GM12878 (cell line): ENCODE measurements at regions not wholly inside any gene's neighbourhood (a gene's known extent, or its start where the extent isn't known, plus 50 kb on each side); places are given as distances from the start of the nearest gene placed in this dataset.

Source experiments
- ATAC-seq: fragments of 200-7000 bp; cut with Tn5 transposase; 3 replicates; pipeline ENCODE4 v1.9.1; 2020; ENCODE audit warnings: mild to moderate bottlenecking, moderate library complexity
- BruUV-seq: library from RNA; stranded (reverse); fragments of 400-500 nt; replicated peaks from 2 replicates; lab custom pipeline; 2021; lab: Mats Ljungman, UMichigan
- CTCF ChIA-PET: fragments of 300-600 bp; sonication (Branson Sonifier 250); formaldehyde crosslinking; extraction: SDS; loops from one replicate; lab custom pipeline; 2021; ENCODE audit warnings: inconsistent platforms; lab: Yijun Ruan, JAX
- POLR2A ChIA-PET: fragments of 350-600 bp; formaldehyde crosslinking; extraction: SDS; loops from one replicate; lab custom pipeline; 2021; ENCODE audit warnings: inconsistent platforms; lab: Charles Lee
- RAD21 ChIA-PET: fragments of 300-600 bp; sonication (Branson Sonifier 250); formaldehyde crosslinking; loops from one replicate; lab custom pipeline; 2023; ENCODE audit warnings: antibody characterized with exemption; ENCODE audit not compliant: unreplicated experiment; lab: Charles Lee
- SMC1A ChIA-PET: fragments of 300-600 bp; sonication (Branson Sonifier 250); formaldehyde crosslinking; loops from one replicate; lab custom pipeline; 2023; ENCODE audit not compliant: unreplicated experiment, uncharacterized antibody; lab: Charles Lee
- DNase-seq: peaks from one replicate; pipeline ENCODE4 v3.0.0-alpha.2; 2011; ENCODE audit warnings: low read depth, low spot score
- FAIRE-seq: peaks from 3 replicates; lab custom pipeline; 2011; peaks lifted over from hg19 to GRCh38; lab: Jason Lieb, UNC
- H2AFZ ChIP-seq: 2 replicates; pipeline ENCODE4 v1.6.0; 2011; ENCODE audit warnings: low read depth, low read length, control low read depth; ENCODE audit not compliant: control insufficient read depth
- H3K27ac ChIP-seq: 2 replicates; pipeline ENCODE4 v1.5.1; 2011; ENCODE audit warnings: control low read depth; ENCODE audit not compliant: control insufficient read depth, insufficient read depth
- H3K27me3 ChIP-seq, 2 experiments: replicated peaks in 1 of 2; 2 replicates each; pipeline versions ENCODE4 v1.6.0 to v1.6.1; 2011; ENCODE audit warnings: low read length in 1 of 2; ENCODE audit not compliant: control insufficient read depth in 2 of 2, insufficient read depth in 2 of 2
- H3K36me3 ChIP-seq, 2 experiments: 2 replicates each; pipeline ENCODE4 v1.5.1; 2011; ENCODE audit warnings: low read length in 1 of 2; ENCODE audit not compliant: control insufficient read depth in 2 of 2, insufficient read depth in 2 of 2
- H3K4me1 ChIP-seq: 2 replicates; pipeline ENCODE4 v1.6.1; 2011; ENCODE audit warnings: mild to moderate bottlenecking, low read length, moderate library complexity, mixed read lengths; ENCODE audit not compliant: control insufficient read depth, insufficient read depth
- H3K4me2 ChIP-seq: 2 replicates; pipeline ENCODE4 v1.6.0; 2011; ENCODE audit warnings: control low read depth; ENCODE audit not compliant: control insufficient read depth, insufficient read depth
- H3K4me3 ChIP-seq: fragments of 200-600 bp; sonication (generic); 2 replicates; pipeline ENCODE4 v1.5.1; 2016
- H3K79me2 ChIP-seq: 2 replicates; pipeline ENCODE4 v1.6.0; 2011; ENCODE audit warnings: low read length; ENCODE audit not compliant: control insufficient read depth, insufficient read depth
- H3K9ac ChIP-seq: 2 replicates; pipeline ENCODE4 v1.8.0; 2011; ENCODE audit warnings: low read length, control low read depth, mixed read lengths; ENCODE audit not compliant: control insufficient read depth, insufficient read depth
- H3K9me3 ChIP-seq: replicated peaks from 3 replicates; pipeline ENCODE4 v1.5.1; 2011; ENCODE audit warnings: mild to moderate bottlenecking, low read length; ENCODE audit not compliant: control insufficient read depth, insufficient read depth
- H4K20me1 ChIP-seq: 2 replicates; pipeline ENCODE4 v1.6.0; 2011; ENCODE audit not compliant: control insufficient read depth, insufficient read depth
- BCLAF1 ChIP-seq: fragments of 450-650 bp; IDR thresholded peaks from 2 replicates; pipeline ENCODE4 v1.6.1; 2017; ENCODE audit warnings: antibody characterized with exemption, mild to moderate bottlenecking, moderate library complexity
- BRCA1 ChIP-seq: IDR thresholded peaks from 2 replicates; pipeline ENCODE4 v1.6.1; 2011; ENCODE audit warnings: low read depth, low read length, improper control_type of control experiment
- E2F8 ChIP-seq: fragments of 450-650 bp; IDR thresholded peaks from 2 replicates; pipeline ENCODE4 v1.6.1; 2018; ENCODE audit warnings: mild to moderate bottlenecking, low read depth, moderate library complexity; ENCODE audit not compliant: partially characterized antibody
- E4F1 ChIP-seq: fragments of 450-650 bp; IDR thresholded peaks from 2 replicates; pipeline ENCODE4 v1.6.1; 2018; ENCODE audit warnings: borderline replicate concordance, mild to moderate bottlenecking; ENCODE audit not compliant: partially characterized antibody
- EZH2 ChIP-seq: IDR thresholded peaks from 2 replicates; pipeline ENCODE4 v1.6.1; 2012; ENCODE audit warnings: low read depth, mild to moderate bottlenecking, control low read depth, inconsistent platforms, low read length, borderline replicate concordance; ENCODE audit not compliant: control insufficient read depth
- FOS ChIP-seq: IDR thresholded peaks from 3 replicates; pipeline ENCODE4 v1.6.1; 2011; ENCODE audit warnings: borderline replicate concordance; ENCODE audit not compliant: insufficient read length; ENCODE audit errors: extremely low read depth
- KAT2A ChIP-seq: conservative IDR thresholded peaks from 2 replicates; pipeline ENCODE4 v1.6.1; 2011; ENCODE audit warnings: low read depth, low read length; ENCODE audit not compliant: control insufficient read depth
- MYB ChIP-seq: fragments of 150-350 bp; IDR thresholded peaks from 2 replicates; pipeline ENCODE4 v1.6.1; 2014; ENCODE audit warnings: mild to moderate bottlenecking, low read depth, low read length, borderline replicate concordance
- NR2C1 ChIP-seq: fragments of 450-650 bp; IDR thresholded peaks from 2 replicates; pipeline ENCODE4 v1.6.1; 2017; ENCODE audit warnings: antibody characterized with exemption, mild to moderate bottlenecking, moderate library complexity
- PKNOX1 ChIP-seq: fragments of 450-650 bp; IDR thresholded peaks from 2 replicates; pipeline ENCODE4 v1.6.1; 2016; ENCODE audit warnings: mild to moderate bottlenecking
- RFX5 ChIP-seq: IDR thresholded peaks from 2 replicates; pipeline ENCODE4 v1.6.1; 2011; ENCODE audit warnings: low read depth, low read length, improper control_type of control experiment
- SREBF2 ChIP-seq: IDR thresholded peaks from 2 replicates; pipeline ENCODE4 v1.6.1; 2012; ENCODE audit warnings: mild to moderate bottlenecking, low read length
- TAF1 ChIP-seq: IDR thresholded peaks from 2 replicates; pipeline ENCODE4 v1.6.1; 2011; ENCODE audit warnings: mild to moderate bottlenecking, low read depth, low read length, borderline replicate concordance
- WGBS: methylation state at CpG from one replicate; pipeline ENCODE4 v1.1.6; 2016; ENCODE audit warnings: low lambda C conversion rate; ENCODE audit not compliant: insufficient replicate concordance, insufficient coverage; ENCODE audit errors: missing lambda C conversion rate; 5-methylcytosine and 5-hydroxymethylcytosine counted together
- in situ Hi-C: fragments of 300-500 bp; cut with MboI; formaldehyde crosslinking; loops from 9 replicates; pipeline ENCODE4 v1.14.3; 2018; ENCODE audit warnings: mixed read lengths
- intact Hi-C: fragments of 100-400 bp; cut with micrococcal nuclease; formaldehyde crosslinking; loops from one replicate; pipeline ENCODE4 v1.14.2; 2022; ENCODE audit not compliant: unreplicated experiment

- TF ChIP-seq E2F8 (no peak), PKNOX1 (no peak)
These were observed 506.0 kb upstream of the CDH6 start (continued) for GRCh38 chr5:30687461-30687860.

- intact Hi-C loops: no loop called here
- FAIRE-seq (no peak), DNase-seq (no peak), ATAC-seq (no peak)
- in situ Hi-C loops: no loop called here
- ChIA-PET CTCF (no interaction called here), RAD21 (no interaction called here), POLR2A (no interaction called here), SMC1A (interaction anchor here (1.5 kb wide), 1 partner anchor 12 kb away, joined by 3 read pairs; no protein-coding TSS in a partner anchor)
- Histone ChIP-seq H3K9me3 (no peaks in the 10 kb centered on the region), H3K36me3 (no peaks in the 10 kb centered on the region), H3K9ac (no peak overlapping the region), H3K4me1 (no peaks in the 10 kb centered on the region), H3K27me3 (no peaks in the 10 kb centered on the region), H3K79me2 (no peaks in the 10 kb centered on the region), H3K4me2 (no peak overlapping the region), H4K20me1 (no peaks in the 10 kb centered on the region), H3K4me3 (no peak overlapping the region), H2AFZ (no peak overlapping the region), H3K27ac (no peak overlapping the region)
- BruUV-seq: no TSS peak
- 41% methylated on average over 2 of the region's 2 CpGs for WGBS
- TF ChIP-seq NR2C1 (no peak), EZH2 (no peak), BCLAF1 (no peak), FOS (no peak), KAT2A (no peak), TAF1 (no peak), BRCA1 (no peak), SREBF2 (no peak), E4F1 (no peak), RFX5 (no peak), MYB (no peak)
These were observed 507.0 kb upstream of the CDH6 start for GRCh38 chr5:30686530-30686929.
